ENCODE measurements at regions not wholly inside any gene's neighbourhood (a gene's known extent, or its start where the extent isn't known, plus 50 kb on each side); places are given as distances from the start of the nearest gene placed in this dataset.

DNA sequence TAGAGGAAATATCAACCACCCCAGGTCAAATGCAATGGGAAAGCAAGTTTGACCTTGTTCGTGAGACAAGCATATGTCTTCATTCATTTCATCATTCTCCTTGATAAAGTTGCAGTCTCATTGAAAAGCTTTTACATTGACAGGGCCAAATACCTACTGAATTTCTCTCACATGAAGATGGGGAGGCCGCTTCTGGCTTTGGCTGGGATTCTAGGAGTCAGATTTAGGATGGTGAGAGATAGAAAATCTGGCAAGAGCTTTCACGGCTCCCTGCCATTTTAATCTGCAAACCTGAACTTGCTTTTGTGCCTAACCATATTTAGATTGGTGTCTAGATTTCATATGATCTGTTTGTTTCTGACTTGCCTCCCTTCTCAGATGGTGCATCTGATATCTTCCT is 88.0 kb downstream of the TMEM100 start:
- no peak for DNase-seq (ENCODE audit: low read depth in 2 of 2)

DNA sequence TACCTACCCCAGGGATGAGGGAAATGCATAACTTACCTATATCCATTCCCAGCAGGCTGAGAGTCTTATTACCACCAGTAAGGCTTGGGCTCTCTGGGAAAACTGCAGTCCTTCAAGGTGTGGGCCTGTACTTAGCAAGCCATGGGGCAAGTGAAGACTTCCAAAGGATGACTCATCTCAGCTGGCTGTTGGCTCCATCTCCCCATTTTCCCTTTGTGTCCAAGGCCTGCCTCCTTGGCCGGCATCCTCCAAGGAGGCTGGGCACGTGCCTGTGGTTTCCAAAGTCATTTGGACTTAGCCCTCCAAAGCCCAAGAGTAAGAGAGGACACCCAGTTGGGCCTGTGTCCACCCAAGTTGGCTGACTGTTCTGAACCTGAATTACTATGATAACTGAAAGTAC is 89.8 kb downstream of the TMEM100 start:
- DNase-seq (ENCODE audit: low read depth in 2 of 2), result no peak

DNA sequence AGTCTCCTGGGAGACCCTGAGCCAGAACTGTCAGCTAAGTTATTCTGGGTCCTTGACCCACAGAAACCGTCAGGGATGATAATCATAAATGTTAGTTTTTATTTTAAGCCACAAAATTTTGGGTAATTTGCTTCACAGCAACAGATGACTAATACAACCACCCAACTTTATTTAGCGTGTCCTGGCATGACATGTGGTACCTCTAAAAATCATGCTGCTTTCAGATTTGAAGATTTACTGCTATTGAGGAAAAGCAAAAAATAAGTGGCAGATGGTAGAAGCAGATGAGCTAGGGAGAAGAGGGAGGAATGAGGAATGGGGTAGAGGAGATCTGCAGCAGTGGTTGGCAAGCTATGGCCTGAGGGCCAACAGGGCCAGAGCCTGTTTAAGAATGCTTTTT is 90.4 kb downstream of the TMEM100 start:
- DNase-seq (ENCODE audit: low read depth in 2 of 2), result no peak

DNA sequence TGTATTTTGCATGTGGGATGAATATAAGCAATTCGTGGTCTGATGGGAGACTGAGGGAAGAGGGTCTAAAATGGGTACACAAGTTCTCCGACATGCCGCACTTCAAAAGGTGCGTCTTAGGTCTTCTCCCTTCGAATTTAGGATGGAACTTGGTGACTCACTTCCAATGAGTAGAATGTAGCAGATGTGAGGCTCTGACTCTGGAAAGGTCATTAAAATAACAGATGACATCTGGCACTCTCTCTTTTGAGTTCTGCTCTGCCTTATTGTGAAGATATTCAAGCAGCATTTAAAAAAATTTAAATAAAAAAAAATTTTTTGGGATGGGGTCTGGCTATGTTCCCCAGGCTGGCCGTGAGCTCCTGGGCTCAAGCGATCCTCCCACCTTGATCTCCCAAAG is 92.7 kb downstream of the TMEM100 start:
- no peak for DNase-seq (ENCODE audit: low read depth in 2 of 2)

DNA sequence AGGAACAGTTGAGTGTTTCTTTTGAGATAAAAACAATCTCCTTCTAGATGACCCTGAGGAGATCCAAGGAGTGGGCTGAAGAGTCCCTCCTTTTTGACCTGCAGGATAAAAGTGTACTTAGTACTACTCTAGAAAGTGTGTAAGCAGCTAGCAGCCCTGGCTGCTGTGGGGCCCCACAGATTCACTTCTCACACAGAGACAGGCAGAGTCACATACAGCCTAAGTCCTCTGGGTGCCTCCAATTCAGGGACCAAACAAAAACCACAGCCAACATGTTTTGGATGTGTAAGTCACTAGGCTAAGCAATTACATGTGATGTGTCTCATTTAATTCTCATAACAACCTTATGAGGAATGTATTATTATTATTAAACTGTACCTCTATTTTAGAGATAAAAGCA is 97.1 kb downstream of the TMEM100 start:
- no peak for DNase-seq (ENCODE audit: low read depth in 2 of 2)

DNA sequence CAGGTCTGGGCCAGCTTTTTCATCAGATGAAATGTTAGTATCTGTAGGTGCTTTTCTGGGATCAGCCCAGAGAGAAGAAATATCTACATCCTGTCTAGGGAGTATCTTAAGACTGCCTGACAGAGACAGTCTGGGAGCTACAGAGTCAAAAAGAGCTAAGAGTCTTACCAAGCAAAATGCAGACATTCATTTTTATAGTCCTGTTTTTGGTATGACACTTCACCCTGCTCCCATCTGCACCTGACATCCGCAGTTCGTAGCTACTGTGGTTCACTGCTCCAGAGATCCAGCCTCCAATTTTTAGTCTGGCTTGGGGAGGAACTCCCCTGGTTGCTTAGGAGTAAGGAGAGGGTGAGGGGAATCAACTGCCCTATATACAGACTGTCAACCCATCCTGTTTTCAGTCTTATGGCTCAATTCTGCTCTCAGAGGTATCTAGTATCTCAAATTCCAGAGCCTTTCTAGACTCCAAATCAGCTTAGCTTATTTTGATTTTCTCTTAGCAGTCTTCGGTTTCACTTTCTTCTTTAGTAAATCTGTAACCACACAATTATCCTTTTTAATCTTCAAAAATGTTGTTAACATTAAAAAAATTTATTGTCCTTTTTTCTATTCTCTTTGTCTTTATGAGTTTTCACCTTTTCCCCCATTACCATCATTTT is 97.8 kb downstream of the TMEM100 start:
- no peak for DNase-seq (ENCODE audit: low read depth in 2 of 2)

DNA sequence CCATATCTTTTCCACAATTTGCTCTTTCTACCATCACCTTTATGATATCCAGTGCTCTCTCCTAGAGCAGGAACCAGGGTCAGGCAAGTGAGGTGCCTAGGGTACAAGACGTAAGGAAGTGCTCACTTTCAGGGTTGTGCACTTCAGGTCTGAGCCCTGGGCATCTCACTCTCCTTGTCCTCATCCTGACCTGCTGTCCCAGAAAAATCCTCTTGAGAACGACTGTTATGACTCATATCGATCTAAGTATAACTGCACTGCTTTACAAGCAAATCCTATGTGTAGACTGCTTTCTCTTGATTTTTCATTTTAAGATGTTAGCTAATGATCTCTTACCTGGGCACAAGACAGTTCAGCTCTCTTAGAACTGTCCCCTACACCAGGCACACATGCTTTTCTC is 100.1 kb downstream of the TMEM100 start:
- DNase-seq (ENCODE audit: low read depth in 2 of 2), result no peak

DNA sequence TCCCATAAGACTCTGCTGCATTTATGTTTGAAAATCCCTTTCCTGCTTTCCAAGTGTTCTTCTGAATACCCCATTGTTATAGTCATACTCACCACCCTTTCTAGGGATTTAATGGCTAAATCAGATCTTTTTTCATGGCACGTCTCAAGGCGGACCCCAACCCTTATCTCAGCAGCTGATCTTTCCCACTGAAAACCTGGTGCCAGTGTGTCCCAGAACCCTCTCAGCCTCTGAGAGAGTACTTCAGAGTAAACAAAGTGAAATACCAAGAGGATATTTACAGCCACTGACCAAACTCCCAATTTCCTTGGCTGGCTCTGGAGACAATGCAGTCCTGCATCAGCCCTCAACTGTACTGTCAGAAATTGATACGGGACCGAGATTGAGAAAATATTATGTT is 101.7 kb downstream of the TMEM100 start:
- no peak for DNase-seq (ENCODE audit: low read depth in 2 of 2)

DNA sequence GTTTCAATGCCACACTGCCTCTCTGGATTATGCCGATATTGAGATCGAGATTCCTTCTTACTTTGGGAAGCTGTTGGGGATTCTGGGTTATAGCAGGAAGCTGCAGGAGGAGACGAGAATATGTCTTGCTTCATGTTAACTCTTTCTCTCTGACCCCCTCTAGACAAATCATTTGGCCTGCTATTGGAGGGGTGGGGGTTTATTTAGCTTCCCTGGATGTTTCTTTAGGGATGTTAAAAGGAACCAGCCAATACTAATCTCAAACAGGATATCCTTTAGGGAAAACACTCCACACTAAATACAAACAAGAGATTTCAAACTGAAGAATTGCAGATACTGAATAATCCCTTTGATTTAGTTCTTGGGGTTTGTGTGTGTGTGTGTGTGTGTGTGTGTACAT is 102.6 kb downstream of the TMEM100 start:
- DNase-seq (ENCODE audit: low read depth in 2 of 2), result no peak

DNA sequence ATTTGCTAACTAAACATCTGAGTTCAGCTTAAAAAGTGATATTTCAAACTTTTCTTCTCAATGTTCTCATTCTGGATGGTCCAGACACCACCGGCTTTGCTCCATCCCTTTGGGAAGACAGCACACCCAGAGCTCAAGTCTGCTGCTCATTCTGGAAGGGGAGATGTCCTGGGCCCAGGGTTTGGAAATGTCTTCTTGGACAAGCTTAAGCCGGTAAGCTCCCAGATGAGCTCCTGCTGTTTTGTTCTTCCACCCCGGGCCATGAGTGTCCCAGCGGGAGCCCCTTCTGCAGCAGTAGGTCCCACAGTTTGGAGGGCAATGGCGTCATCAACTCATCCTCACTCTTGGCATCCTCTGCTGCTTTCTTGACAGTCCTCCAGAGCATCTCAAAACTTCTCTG is 105.2 kb downstream of the TMEM100 start:
- DNase-seq (ENCODE audit: low read depth in 2 of 2), result no peak

DNA sequence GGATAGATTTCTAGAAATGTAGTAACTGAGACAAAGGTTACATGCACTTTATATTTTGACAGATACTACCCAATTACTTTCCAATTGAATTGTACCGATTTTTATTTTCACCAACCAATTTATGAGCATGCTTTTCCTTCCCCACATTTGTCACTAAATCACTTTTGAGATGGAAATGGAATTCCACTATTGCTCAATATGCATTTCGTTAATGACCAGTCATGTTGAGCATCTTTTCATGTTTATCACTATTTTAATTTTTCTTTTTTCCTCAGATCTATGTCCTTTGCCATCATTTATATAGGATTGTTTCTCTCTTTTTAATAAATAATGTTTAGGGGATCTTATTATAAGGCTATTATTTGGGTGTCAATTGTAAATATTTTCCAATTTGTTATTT is 102.8 kb upstream of the SMIM36 start:
- DNase-seq (ENCODE audit: low read depth in 2 of 2), result no peak

DNA sequence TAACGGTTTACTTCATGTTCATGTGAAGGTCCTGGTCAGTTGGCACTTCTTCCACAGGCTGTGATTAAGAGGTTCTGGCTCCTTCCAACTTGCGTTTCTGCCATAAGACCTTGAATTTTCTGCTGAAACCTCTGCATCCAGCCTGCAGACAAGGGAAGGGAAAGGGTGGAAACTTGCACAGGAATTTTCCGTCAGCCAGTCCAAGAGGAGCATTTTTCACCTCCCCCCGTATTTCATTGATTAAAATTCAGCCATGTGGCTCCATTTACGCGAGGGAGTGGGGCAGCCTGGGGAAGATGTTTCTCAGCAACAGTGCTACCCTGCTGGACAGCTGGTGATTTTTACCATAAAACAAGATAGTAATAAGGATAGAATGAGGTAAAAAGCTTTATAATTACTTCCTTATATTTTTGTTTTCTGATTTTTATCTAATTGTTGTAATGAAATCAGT is 101.5 kb upstream of the SMIM36 start:
- no peak for DNase-seq (ENCODE audit: low read depth in 2 of 2)

DNA sequence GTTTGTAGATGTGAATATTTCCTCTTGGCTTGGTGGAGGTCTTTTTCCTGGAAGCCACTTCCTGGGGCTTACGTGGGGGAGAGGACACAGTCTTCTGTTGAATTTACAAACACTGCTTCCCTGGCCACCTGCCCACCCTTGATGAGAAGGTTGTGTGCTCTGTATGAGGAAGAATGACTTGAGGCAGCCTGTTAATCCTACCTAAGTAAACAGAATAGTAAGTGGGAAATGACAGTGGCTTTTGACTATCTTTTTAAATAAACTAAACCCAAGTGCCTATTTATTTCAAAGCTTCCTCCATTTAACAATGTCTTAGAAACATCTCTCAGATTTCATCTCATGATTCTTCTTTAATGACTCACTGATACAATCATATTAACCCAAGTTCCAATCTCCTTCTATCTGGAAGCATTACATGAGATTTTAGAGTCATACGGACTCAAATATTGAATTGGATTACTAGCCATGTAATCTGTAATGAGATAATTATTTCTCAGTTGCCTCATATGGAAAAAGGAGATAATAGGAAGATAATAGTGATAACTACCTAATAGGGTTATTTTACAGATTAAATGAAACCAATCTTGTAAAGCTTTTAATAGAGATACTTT is 96.6 kb upstream of the SMIM36 start:
- no peak for DNase-seq (ENCODE audit: low read depth in 2 of 2)

DNA sequence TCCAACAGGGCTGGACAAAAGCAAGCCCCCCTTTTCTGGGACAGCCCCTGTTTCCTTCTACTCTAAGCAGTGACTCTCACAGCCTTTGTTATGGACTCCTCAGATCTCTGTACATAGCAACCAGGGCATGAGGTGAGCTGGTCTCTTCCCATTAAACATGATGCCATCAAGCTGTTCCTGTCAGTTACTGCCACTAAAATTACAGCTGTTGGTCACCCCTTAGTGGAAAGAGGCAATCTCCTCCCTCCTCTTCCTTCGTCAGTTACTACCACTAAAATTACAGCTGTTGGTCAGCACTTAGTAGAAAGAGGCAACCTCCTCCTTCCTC is 95.2 kb upstream of the SMIM36 start:
- no peak for DNase-seq (ENCODE audit: low read depth in 2 of 2)

DNA sequence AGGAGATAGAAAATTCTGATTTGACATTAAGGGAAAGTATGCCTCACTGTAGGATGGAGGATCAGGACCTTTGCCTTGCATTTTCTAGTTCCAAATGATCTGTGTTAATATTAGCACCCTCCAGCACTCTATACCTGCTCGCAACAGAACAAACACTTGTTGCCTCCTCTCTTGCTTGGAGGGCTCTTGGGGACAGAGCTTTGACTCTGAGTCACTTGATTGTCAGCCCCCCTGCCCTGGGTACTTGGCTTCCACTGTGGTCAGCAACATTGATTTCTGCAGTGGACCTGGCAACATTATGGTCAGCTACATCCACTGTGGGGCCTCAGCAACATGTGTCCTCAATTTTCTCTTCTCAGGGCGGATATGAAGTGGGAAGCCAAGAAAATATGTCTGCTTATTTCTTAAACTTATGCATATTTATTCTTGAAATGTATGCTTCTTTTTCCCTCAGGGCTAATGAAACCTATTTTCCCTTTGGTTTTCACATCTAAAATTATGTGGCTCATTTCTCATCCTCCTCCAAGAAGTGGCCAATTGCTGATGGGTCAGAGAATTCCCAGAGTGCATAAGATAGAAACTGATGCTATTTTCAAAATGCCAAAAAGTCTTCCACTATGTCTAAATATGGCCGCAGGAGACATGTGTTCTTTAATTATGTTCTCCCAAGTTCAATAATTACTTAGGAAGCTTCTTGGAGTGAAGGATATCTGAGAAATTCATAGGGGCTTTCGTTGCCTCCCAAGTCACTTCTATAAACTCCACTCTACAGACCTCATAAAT is 94.6 kb upstream of the SMIM36 start:
- no peak for DNase-seq (ENCODE audit: low read depth in 2 of 2)

DNA sequence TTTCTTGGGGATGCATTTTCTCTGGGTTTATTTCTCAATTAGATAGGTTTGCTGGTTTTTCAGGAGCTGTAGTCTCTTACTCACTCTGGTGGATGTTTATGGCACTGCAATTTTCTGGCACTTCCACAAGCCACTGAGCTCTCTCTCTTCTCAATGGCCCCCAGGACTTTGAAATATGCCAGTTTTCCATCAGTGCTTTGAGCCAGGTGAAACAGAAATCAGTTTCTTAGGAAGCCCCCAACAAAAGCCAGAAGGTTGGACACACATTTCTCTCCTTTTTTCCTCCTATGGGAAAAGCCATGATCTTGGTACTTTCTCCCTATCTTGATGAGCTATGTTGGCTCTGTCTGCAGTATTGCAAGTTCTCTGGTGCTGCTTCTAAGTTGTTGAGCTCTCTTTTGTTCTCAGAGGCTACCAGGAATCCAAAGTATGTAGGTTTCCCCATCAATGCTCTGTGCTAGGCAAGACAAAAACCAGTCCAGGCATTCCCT is 90.7 kb upstream of the SMIM36 start:
- DNase-seq (ENCODE audit: low read depth in 2 of 2), result no peak

DNA sequence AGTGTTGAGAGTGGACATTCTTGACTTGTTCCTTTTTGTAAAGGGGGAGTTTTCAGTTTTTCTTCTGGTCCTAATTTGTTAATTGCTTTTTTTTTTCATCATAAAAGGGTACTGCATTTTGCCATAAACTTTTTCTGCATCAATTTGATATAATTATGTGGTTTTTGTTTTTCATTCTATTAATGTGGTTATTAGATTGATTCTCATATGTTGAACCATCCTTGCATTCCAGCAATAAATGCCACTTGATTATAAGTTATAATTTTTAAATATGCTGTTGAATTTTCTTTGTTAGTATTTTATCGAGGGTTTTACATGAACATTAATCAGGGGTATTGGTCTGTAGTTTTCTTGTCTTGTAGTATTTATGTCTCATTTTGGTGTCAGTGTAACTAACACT is 87.2 kb upstream of the SMIM36 start:
- DNase-seq (ENCODE audit: low read depth in 2 of 2), result no peak

DNA sequence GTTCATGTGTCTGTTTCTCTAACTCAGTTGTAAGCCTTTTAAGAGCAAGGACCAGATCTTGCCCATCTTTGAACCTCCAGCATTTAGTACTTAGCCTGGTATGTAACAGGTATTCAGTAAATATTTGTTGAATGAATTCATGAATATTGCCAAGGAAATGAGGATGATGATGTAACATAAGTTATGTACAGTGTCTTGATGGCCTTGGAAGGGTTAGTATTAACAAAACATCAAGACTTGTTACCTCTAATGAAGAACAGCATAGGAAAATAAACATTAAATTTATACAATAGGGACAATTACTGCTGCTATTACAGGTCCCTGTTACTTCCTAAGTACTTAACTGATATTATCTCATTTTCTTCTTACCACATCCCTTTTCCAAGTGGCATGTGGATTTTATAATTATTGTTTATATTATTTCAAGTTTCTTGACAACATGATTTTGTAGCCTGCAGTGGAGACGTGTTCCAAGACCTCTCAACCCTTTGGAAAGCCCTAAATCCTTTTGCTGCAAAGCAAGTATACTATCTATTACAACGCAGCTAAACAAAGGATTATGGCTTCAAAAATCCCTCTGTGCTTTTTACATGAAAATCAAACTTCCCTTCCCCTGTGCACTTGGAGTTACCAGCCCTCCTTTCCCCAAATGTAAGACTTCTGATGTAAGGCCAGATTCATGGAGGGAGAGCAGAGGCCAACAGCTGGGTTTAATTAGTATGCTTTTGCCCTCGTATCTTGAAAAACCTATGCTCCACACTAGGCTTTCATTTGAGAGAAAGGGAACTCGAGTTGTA is 77.4 kb upstream of the SMIM36 start:
- no peak for DNase-seq (ENCODE audit: low read depth in 2 of 2)

DNA sequence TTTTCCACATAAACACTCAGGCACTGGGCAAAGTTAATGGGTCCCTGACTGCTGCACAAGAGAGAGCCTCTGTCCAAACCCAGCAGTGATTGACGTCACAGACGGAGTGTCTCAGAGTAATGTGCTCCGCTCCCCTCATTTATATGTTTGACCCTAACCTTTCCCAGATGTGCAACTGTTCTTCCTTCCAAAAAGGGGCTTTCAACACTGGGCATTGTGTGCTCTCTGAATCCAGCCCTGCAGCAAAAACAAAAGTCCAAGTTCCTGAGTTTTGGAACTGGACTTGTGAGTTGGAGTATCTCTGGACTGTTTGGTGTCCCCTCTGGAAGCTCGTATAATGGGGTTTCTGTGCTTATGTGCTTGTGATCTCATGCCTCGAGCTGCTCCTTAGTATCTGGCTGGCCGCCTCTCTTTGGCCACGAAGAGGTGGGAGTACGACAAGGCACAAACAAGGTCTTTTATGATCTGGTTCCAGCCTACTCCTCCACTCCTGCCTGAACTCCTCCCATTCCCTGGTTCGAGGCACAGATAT is 76.4 kb upstream of the SMIM36 start:
- no peak for DNase-seq (ENCODE audit: low read depth in 2 of 2)

DNA sequence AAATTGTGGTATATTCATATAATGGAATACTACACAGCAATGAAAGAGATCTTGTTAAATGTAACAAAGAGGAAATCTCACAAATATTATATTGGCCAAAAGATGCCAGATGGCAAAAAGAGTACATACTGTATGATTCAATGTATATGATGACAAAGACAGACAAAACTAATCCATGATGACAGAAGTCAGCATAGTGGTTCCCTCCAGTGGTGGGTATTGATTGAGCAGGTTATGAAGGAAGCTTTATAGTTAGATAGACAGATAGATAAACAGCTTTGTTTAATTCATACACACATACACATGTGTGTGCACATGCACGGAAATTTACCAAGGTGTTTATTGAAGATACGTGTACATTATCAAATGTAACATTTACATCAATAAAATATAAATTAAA is 74.4 kb upstream of the SMIM36 start:
- no peak for DNase-seq (ENCODE audit: low read depth in 2 of 2)

DNA sequence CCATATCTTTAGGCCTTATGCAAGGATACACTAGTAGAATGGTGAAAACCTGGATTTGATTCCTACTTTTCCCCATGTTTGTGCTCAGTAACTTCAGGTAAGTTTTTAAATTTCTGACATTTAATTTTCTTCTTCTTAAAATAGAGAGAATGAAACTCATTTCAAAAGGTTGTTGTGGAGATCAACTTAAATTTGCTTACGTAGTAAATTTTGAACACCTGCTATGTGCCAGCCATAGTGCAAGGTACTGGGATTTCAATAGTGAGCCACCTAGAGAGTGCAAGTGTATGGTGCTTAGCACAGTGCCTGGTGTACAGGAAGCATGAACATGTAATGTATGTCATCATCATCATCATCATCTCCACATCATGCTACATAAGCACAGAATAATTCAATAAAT is 73.6 kb upstream of the SMIM36 start:
- no peak for DNase-seq (ENCODE audit: low read depth in 2 of 2)

DNA sequence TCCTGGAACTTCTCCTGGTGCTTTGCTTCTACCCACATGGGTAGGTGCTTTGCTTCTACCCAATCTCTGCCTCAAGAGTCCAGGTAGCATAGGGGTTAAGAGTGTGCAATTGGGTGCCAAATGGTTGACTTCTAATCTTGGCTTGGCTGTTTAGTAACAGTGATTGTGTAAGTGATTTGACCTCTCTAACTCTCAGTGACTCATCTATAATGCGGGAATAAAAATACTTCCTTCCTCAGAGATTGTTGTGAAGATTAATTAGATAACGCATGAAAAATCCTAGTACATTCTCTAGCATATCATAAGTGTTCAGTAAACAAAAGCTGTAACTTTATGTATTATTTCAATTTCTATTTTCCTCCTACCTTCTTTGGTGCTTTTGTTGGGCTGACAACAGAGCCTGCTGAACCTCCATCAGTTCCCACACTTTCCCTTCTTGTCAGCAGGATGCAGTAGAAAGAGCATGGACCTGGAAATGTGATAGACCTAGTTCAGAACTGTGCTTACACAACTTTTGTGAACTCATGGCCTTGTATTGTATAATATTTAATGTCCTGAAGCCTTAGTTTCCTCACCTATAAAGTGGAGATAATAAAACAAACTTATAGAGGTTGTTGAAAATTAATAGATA is 72.9 kb upstream of the SMIM36 start:
- no peak for DNase-seq (ENCODE audit: low read depth in 2 of 2)
